ENCODE measurements at regions not wholly inside any gene's neighbourhood (a gene's known extent, or its start where the extent isn't known, plus 50 kb on each side); places are given as distances from the start of the nearest gene placed in this dataset.

- ChIA-PET POLR2A (no interaction called here), CTCF (no interaction called here)
- H3K4me2 ChIP-seq = no peak overlapping the region
- no peaks in the 10 kb centered on the region for H3K9me3 ChIP-seq
- H3K4me1 ChIP-seq = no peaks in the 10 kb centered on the region
- TF ChIP-seq CTCF (IDR thresholded peaks at IDR 0.05) (no peak), HES2 (IDR thresholded peaks at IDR 0.05) (no peak), RARB (CRISPR knock-in tag; IDR thresholded peaks at IDR 0.05) (no peak), EHMT2 (IDR thresholded peaks at IDR 0.05; ENCODE audit: low read depth) (no peak), HOXA7 (CRISPR knock-in tag; IDR thresholded peaks at IDR 0.05) (no peak), POLR2AphosphoS2 (conservative IDR thresholded peaks at IDR 0.05; ENCODE audit: low read length) (no peak), PHF8 (IDR thresholded peaks at IDR 0.05; ENCODE audit: borderline replicate concordance, low read depth) (no peak), TFCP2L1 (CRISPR knock-in tag; IDR thresholded peaks at IDR 0.05) (no peak), SMC3 (IDR thresholded peaks at IDR 0.05) (no peak), JUN (IDR thresholded peaks at IDR 0.05) (no peak), BCL3 (IDR thresholded peaks at IDR 0.05) (no peak), ESRRA (IDR thresholded peaks at IDR 0.05; ENCODE audit: borderline replicate concordance, low read length) (no peak), HDAC2 (IDR thresholded peaks at IDR 0.05) (no peak), USF2 (IDR thresholded peaks at IDR 0.05) (no peak), ATOH8 (CRISPR knock-in tag; IDR thresholded peaks at IDR 0.05; ENCODE audit: low read depth) (no peak), ZC3H11A (IDR thresholded peaks at IDR 0.05) (no peak), RNF2 (IDR thresholded peaks at IDR 0.05; ENCODE audit: borderline replicate concordance, low read depth) (no peak)
- H3K27ac ChIP-seq = no peak overlapping the region
- 33% methylated on average over 5 of the region's 5 CpGs for WGBS (ENCODE audit: missing lambda C conversion rate)
- ATAC-seq = no peak
- no peak for DNase-seq (ENCODE audit: low read depth in 1 of 2, low spot score in 1 of 2)
- no peak for FAIRE-seq
- no peak overlapping the region for H3K4me3 ChIP-seq
Observed at GRCh38 chr13:89733829-89734228, 1613.7 kb upstream of the MIR17HG start.

GRCh38 chr13:89737051-89737450 lies 1610.4 kb upstream of the MIR17HG start:
- H3K27ac ChIP-seq = no peak overlapping the region
- no peak for TF ChIP-seq FOXS1 (CRISPR knock-in tag; IDR thresholded peaks at IDR 0.05)
- no peak for TF ChIP-seq HOXB5 (CRISPR knock-in tag; IDR thresholded peaks at IDR 0.05)
- TF ChIP-seq EHF (CRISPR knock-in tag; IDR thresholded peaks at IDR 0.05) = no peak
- no peak for TF ChIP-seq JUNB (IDR thresholded peaks at IDR 0.05)
- no peak for TF ChIP-seq E2F6 (IDR thresholded peaks at IDR 0.05; ENCODE audit: borderline replicate concordance, low read depth)
- H3K4me2 ChIP-seq = no peak overlapping the region
- no peak for DNase-seq (ENCODE audit: low read depth in 1 of 2, low spot score in 1 of 2)
- ChIA-PET POLR2A (no interaction called here), CTCF (interaction anchor here (0.5 kb wide), 1 partner anchor 11 kb away, joined by 3 read pairs; no protein-coding TSS in a partner anchor)
- H3K4me3 ChIP-seq = no peak overlapping the region
- no peak for FAIRE-seq
- WGBS (ENCODE audit: missing lambda C conversion rate) = 67% methylated on average over 2 of the region's 2 CpGs
- ATAC-seq = no peak
- no peaks in the 10 kb centered on the region for H3K4me1 ChIP-seq
- no peaks in the 10 kb centered on the region for H3K9me3 ChIP-seq
